ENCODE measurements at regions not wholly inside any gene's neighbourhood (a gene's known extent, or its start where the extent isn't known, plus 50 kb on each side); places are given as distances from the start of the nearest gene placed in this dataset.

- Histone ChIP-seq H3K27ac (ENCODE audit: insufficient read depth in 1 of 2, low read depth in 1 of 2, low read length in 2 of 2, poor library complexity in 1 of 2, severe bottlenecking in 2 of 2) (no peak overlapping the region), H3K4me3 (ENCODE audit: control insufficient read depth in 1 of 7, extremely low read depth in 1 of 7, insufficient read depth in 4 of 7, low read depth in 2 of 7, low read length in 6 of 7) (no peak overlapping the region), H3K9me3 (ENCODE audit: control extremely low read depth in 1 of 5, control insufficient read depth in 4 of 5, insufficient read depth in 2 of 5, low read depth in 1 of 5, low read length in 4 of 5) (no peaks in the 10 kb centered on the region), H3K4me1 (ENCODE audit: control extremely low read depth in 1 of 4, control insufficient read depth in 4 of 4, insufficient read depth in 4 of 4, low read length in 3 of 4) (no peaks in the 10 kb centered on the region), H3K27me3 (replicated peaks in 2 of 5; ENCODE audit: control insufficient read depth in 4 of 5, insufficient read depth in 5 of 5, low read length in 4 of 5) (peaks cover 0 to 3% (median 0%) of the 10 kb centered on the region in 5 experiments), H3K36me3 (ENCODE audit: control insufficient read depth in 4 of 4, insufficient read depth in 4 of 4, low read length in 3 of 4) (no peaks in the 10 kb centered on the region)
- no CpG with 5 or more reads among the region's 2 CpGs for WGBS (ENCODE audit: insufficient coverage)
- POLR2A ChIA-PET: no interaction called here
- DNase-seq: no peak
- CTCF ChIA-PET: no interaction called here
These were observed 159.6 kb upstream of the PJA1 start for GRCh38 chrX:69324851-69325250.

- WGBS (ENCODE audit: insufficient coverage): 57% methylated on average over 6 of the region's 9 CpGs
- ChIA-PET CTCF (no interaction called here), POLR2A (no interaction called here)
- DNase-seq: no peak
- no peak overlapping the region for H3K4me3 ChIP-seq (ENCODE audit: control insufficient read depth in 1 of 7, extremely low read depth in 1 of 7, insufficient read depth in 4 of 7, low read depth in 2 of 7, low read length in 6 of 7)
- no peaks in the 10 kb centered on the region for H3K9me3 ChIP-seq (ENCODE audit: control extremely low read depth in 1 of 5, control insufficient read depth in 4 of 5, insufficient read depth in 2 of 5, low read depth in 1 of 5, low read length in 4 of 5)
- H3K4me1 ChIP-seq (ENCODE audit: control extremely low read depth in 1 of 4, control insufficient read depth in 4 of 4, insufficient read depth in 4 of 4, low read length in 3 of 4): no peaks in the 10 kb centered on the region
- no peak overlapping the region for H3K27ac ChIP-seq (ENCODE audit: insufficient read depth in 1 of 2, low read depth in 1 of 2, low read length in 2 of 2, poor library complexity in 1 of 2, severe bottlenecking in 2 of 2)
- no peaks in the 10 kb centered on the region for H3K36me3 ChIP-seq (ENCODE audit: control insufficient read depth in 4 of 4, insufficient read depth in 4 of 4, low read length in 3 of 4)
- H3K27me3 ChIP-seq (replicated peaks in 2 of 5; ENCODE audit: control insufficient read depth in 4 of 5, insufficient read depth in 5 of 5, low read length in 4 of 5): peaks cover 0 to 3% (median 0%) of the 10 kb centered on the region in 5 experiments
These were observed 158.8 kb upstream of the PJA1 start for GRCh38 chrX:69323786-69324720.

GRCh38 chrX:69321789-69322188 is 156.5 kb upstream of the PJA1 start:
- H3K27ac ChIP-seq (ENCODE audit: insufficient read depth in 1 of 2, low read depth in 1 of 2, low read length in 2 of 2, poor library complexity in 1 of 2, severe bottlenecking in 2 of 2): no peak overlapping the region
- 89% methylated on average over 3 of the region's 3 CpGs for WGBS (ENCODE audit: insufficient coverage)
- H3K36me3 ChIP-seq (ENCODE audit: control insufficient read depth in 4 of 4, insufficient read depth in 4 of 4, low read length in 3 of 4): no peaks in the 10 kb centered on the region
- no peaks in the 10 kb centered on the region for H3K9me3 ChIP-seq (ENCODE audit: control extremely low read depth in 1 of 5, control insufficient read depth in 4 of 5, insufficient read depth in 2 of 5, low read depth in 1 of 5, low read length in 4 of 5)
- H3K4me3 ChIP-seq (ENCODE audit: control insufficient read depth in 1 of 7, extremely low read depth in 1 of 7, insufficient read depth in 4 of 7, low read depth in 2 of 7, low read length in 6 of 7): no peak overlapping the region
- H3K4me1 ChIP-seq (ENCODE audit: control extremely low read depth in 1 of 4, control insufficient read depth in 4 of 4, insufficient read depth in 4 of 4, low read length in 3 of 4): no peaks in the 10 kb centered on the region
- DNase-seq: no peak
- peaks cover 0 to 3% (median 0%) of the 10 kb centered on the region in 5 experiments for H3K27me3 ChIP-seq (replicated peaks in 2 of 5; ENCODE audit: control insufficient read depth in 4 of 5, insufficient read depth in 5 of 5, low read length in 4 of 5)
- POLR2A ChIA-PET: no interaction called here
- CTCF ChIA-PET: no interaction called here

- Histone ChIP-seq H3K4me1 (ENCODE audit: control extremely low read depth in 1 of 4, control insufficient read depth in 4 of 4, insufficient read depth in 4 of 4, low read length in 3 of 4) (no peaks in the 10 kb centered on the region), H3K27me3 (replicated peaks in 2 of 5; ENCODE audit: control insufficient read depth in 4 of 5, insufficient read depth in 5 of 5, low read length in 4 of 5) (peaks cover 0 to 6% (median 0%) of the 10 kb centered on the region in 5 experiments), H3K27ac (ENCODE audit: insufficient read depth in 1 of 2, low read depth in 1 of 2, low read length in 2 of 2, poor library complexity in 1 of 2, severe bottlenecking in 2 of 2) (no peak overlapping the region), H3K4me3 (ENCODE audit: control insufficient read depth in 1 of 7, extremely low read depth in 1 of 7, insufficient read depth in 4 of 7, low read depth in 2 of 7, low read length in 6 of 7) (no peak overlapping the region), H3K9me3 (ENCODE audit: control extremely low read depth in 1 of 5, control insufficient read depth in 4 of 5, insufficient read depth in 2 of 5, low read depth in 1 of 5, low read length in 4 of 5) (no peaks in the 10 kb centered on the region), H3K36me3 (ENCODE audit: control insufficient read depth in 4 of 4, insufficient read depth in 4 of 4, low read length in 3 of 4) (no peaks in the 10 kb centered on the region)
- no peak for DNase-seq
- CTCF ChIA-PET: no interaction called here
- WGBS (ENCODE audit: insufficient coverage): 72% methylated on average over 4 of the region's 5 CpGs
- POLR2A ChIA-PET: no interaction called here
These were observed 155.9 kb upstream of the PJA1 start for GRCh38 chrX:69321006-69321655.

GRCh38 chrX:69320116-69320515 is 154.9 kb upstream of the PJA1 start:
- ChIA-PET CTCF (no interaction called here), POLR2A (interaction anchor here (0.7 kb wide), 1 partner anchor 63 kb away, joined by 3 read pairs; no protein-coding TSS in a partner anchor)
- Histone ChIP-seq H3K36me3 (ENCODE audit: control insufficient read depth in 4 of 4, insufficient read depth in 4 of 4, low read length in 3 of 4) (no peaks in the 10 kb centered on the region), H3K9me3 (ENCODE audit: control extremely low read depth in 1 of 5, control insufficient read depth in 4 of 5, insufficient read depth in 2 of 5, low read depth in 1 of 5, low read length in 4 of 5) (no peaks in the 10 kb centered on the region), H3K4me1 (ENCODE audit: control extremely low read depth in 1 of 4, control insufficient read depth in 4 of 4, insufficient read depth in 4 of 4, low read length in 3 of 4) (no peaks in the 10 kb centered on the region), H3K4me3 (ENCODE audit: control insufficient read depth in 1 of 7, extremely low read depth in 1 of 7, insufficient read depth in 4 of 7, low read depth in 2 of 7, low read length in 6 of 7) (no peak overlapping the region), H3K27me3 (replicated peaks in 2 of 5; ENCODE audit: control insufficient read depth in 4 of 5, insufficient read depth in 5 of 5, low read length in 4 of 5) (peaks cover 0 to 8% (median 0%) of the 10 kb centered on the region in 5 experiments), H3K27ac (ENCODE audit: insufficient read depth in 1 of 2, low read depth in 1 of 2, low read length in 2 of 2, poor library complexity in 1 of 2, severe bottlenecking in 2 of 2) (no peak overlapping the region)
- WGBS (ENCODE audit: insufficient coverage): 64% methylated on average over 1 of the region's 1 CpG
- DNase-seq: no peak

GRCh38 chrX:69319376-69319775 is 154.1 kb upstream of the PJA1 start:
- peaks cover 0 to 8% (median 0%) of the 10 kb centered on the region in 5 experiments for H3K27me3 ChIP-seq (replicated peaks in 2 of 5; ENCODE audit: control insufficient read depth in 4 of 5, insufficient read depth in 5 of 5, low read length in 4 of 5)
- ChIA-PET CTCF (no interaction called here), POLR2A (no interaction called here)
- no peaks in the 10 kb centered on the region for H3K9me3 ChIP-seq (ENCODE audit: control extremely low read depth in 1 of 5, control insufficient read depth in 4 of 5, insufficient read depth in 2 of 5, low read depth in 1 of 5, low read length in 4 of 5)
- no peak for DNase-seq
- no peak overlapping the region for H3K4me3 ChIP-seq (ENCODE audit: control insufficient read depth in 1 of 7, extremely low read depth in 1 of 7, insufficient read depth in 4 of 7, low read depth in 2 of 7, low read length in 6 of 7)
- WGBS (ENCODE audit: insufficient coverage): 89% methylated on average over 6 of the region's 7 CpGs
- H3K4me1 ChIP-seq (ENCODE audit: control extremely low read depth in 1 of 4, control insufficient read depth in 4 of 4, insufficient read depth in 4 of 4, low read length in 3 of 4): no peaks in the 10 kb centered on the region
- H3K36me3 ChIP-seq (ENCODE audit: control insufficient read depth in 4 of 4, insufficient read depth in 4 of 4, low read length in 3 of 4): no peaks in the 10 kb centered on the region
- H3K27ac ChIP-seq (ENCODE audit: insufficient read depth in 1 of 2, low read depth in 1 of 2, low read length in 2 of 2, poor library complexity in 1 of 2, severe bottlenecking in 2 of 2): no peak overlapping the region

GRCh38 chrX:69318651-69319340 is 153.5 kb upstream of the PJA1 start:
- H3K9me3 ChIP-seq (ENCODE audit: control extremely low read depth in 1 of 5, control insufficient read depth in 4 of 5, insufficient read depth in 2 of 5, low read depth in 1 of 5, low read length in 4 of 5): no peaks in the 10 kb centered on the region
- WGBS (ENCODE audit: insufficient coverage): 93% methylated on average over 4 of the region's 5 CpGs
- no peaks in the 10 kb centered on the region for H3K36me3 ChIP-seq (ENCODE audit: control insufficient read depth in 4 of 4, insufficient read depth in 4 of 4, low read length in 3 of 4)
- no peak overlapping the region for H3K27ac ChIP-seq (ENCODE audit: insufficient read depth in 1 of 2, low read depth in 1 of 2, low read length in 2 of 2, poor library complexity in 1 of 2, severe bottlenecking in 2 of 2)
- ChIA-PET CTCF (no interaction called here), POLR2A (no interaction called here)
- H3K4me3 ChIP-seq (ENCODE audit: control insufficient read depth in 1 of 7, extremely low read depth in 1 of 7, insufficient read depth in 4 of 7, low read depth in 2 of 7, low read length in 6 of 7): no peak overlapping the region
- no peaks in the 10 kb centered on the region for H3K4me1 ChIP-seq (ENCODE audit: control extremely low read depth in 1 of 4, control insufficient read depth in 4 of 4, insufficient read depth in 4 of 4, low read length in 3 of 4)
- DNase-seq: no peak
- peaks cover 0 to 7% (median 0%) of the 10 kb centered on the region in 5 experiments for H3K27me3 ChIP-seq (replicated peaks in 2 of 5; ENCODE audit: control insufficient read depth in 4 of 5, insufficient read depth in 5 of 5, low read length in 4 of 5)
